SK-N-SH treated with all-trans-retinoic acid at 6 μM for 48 hours (cell line): ENCODE measurements at regions not wholly inside any gene's neighbourhood (a gene's known extent, or its start where the extent isn't known, plus 50 kb on each side); places are given as distances from the start of the nearest gene placed in this dataset.

Experiments used
- ATAC-seq: fragments of 200-7000 bp; cut with Tn5 transposase; 3 replicates; pipeline ENCODE4 v1.9.1; 2020; ENCODE audit warnings: mild to moderate bottlenecking, moderate library complexity
- ARNTL ChIP-seq: fragments of 450-650 bp; formaldehyde crosslinking; IDR thresholded peaks from 2 replicates; pipeline ENCODE4 v1.5.0; 2020; ENCODE audit warnings: low read depth, mild to moderate bottlenecking, moderate library complexity, borderline replicate concordance
- BACH2 ChIP-seq: fragments of 250-450 bp; sonication (Bioruptor Pico); IDR thresholded peaks from 2 replicates; pipeline ENCODE4 v1.9.0; 2021; ENCODE audit warnings: mild to moderate bottlenecking, borderline replicate concordance
- CREB5 ChIP-seq: fragments of 250-450 bp; sonication (Bioruptor Pico); IDR thresholded peaks from 2 replicates; pipeline ENCODE4 v1.5.1; 2020; ENCODE audit warnings: low read depth, mild to moderate bottlenecking, moderate library complexity
- CSDC2 ChIP-seq: fragments of 250-450 bp; sonication (Bioruptor Pico); IDR thresholded peaks from 2 replicates; pipeline ENCODE4 v1.5.0; 2020; ENCODE audit warnings: mild to moderate bottlenecking, moderate library complexity
- ISL1 ChIP-seq: fragments of 250-450 bp; sonication (Bioruptor Pico); IDR thresholded peaks from 2 replicates; pipeline ENCODE4 v2.1.2; 2022; ENCODE audit warnings: mild to moderate bottlenecking, moderate library complexity
- PPARA ChIP-seq: fragments of 250-450 bp; sonication (Bioruptor Pico); IDR thresholded peaks from 2 replicates; pipeline ENCODE4 v1.5.0; 2020; ENCODE audit warnings: mild to moderate bottlenecking, borderline replicate concordance
- RARB ChIP-seq: fragments of 250-450 bp; sonication (Bioruptor Pico); IDR thresholded peaks from 2 replicates; pipeline ENCODE4 v1.8.0; 2021; ENCODE audit warnings: mild to moderate bottlenecking, moderate library complexity
- SNAI2 ChIP-seq: fragments of 250-450 bp; sonication (Bioruptor Pico); IDR thresholded peaks from 2 replicates; pipeline ENCODE4 v1.5.0; 2020; ENCODE audit warnings: mild to moderate bottlenecking, moderate library complexity
- TCF4 ChIP-seq: fragments of 250-450 bp; sonication (Bioruptor Pico); IDR thresholded peaks from 2 replicates; pipeline ENCODE4 v1.8.0; 2021; ENCODE audit warnings: mild to moderate bottlenecking, moderate library complexity, borderline replicate concordance
- TOX ChIP-seq: fragments of 250-450 bp; sonication (Bioruptor Pico); IDR thresholded peaks from 2 replicates; pipeline ENCODE4 v1.8.0; 2021; ENCODE audit warnings: mild to moderate bottlenecking, moderate library complexity, borderline replicate concordance
- ZC3H10 ChIP-seq: fragments of 250-450 bp; sonication (Bioruptor Pico); IDR thresholded peaks from 2 replicates; pipeline ENCODE4 v1.5.1; 2021; ENCODE audit warnings: mild to moderate bottlenecking, moderate library complexity
- ZFP30 ChIP-seq: fragments of 450-650 bp; formaldehyde crosslinking; IDR thresholded peaks from 2 replicates; pipeline ENCODE4 v1.5.0; 2022; ENCODE audit warnings: mild to moderate bottlenecking, moderate library complexity
- ZNF565 ChIP-seq: fragments of 450-650 bp; formaldehyde crosslinking; conservative IDR thresholded peaks from 2 replicates; pipeline ENCODE4 v1.5.0; 2020; ENCODE audit warnings: low read depth, mild to moderate bottlenecking, moderate library complexity
- TF ChIP-seq, protein P1 (sequence below): fragments of 250-450 bp; sonication (Bioruptor Pico); IDR thresholded peaks from 2 replicates; pipeline ENCODE4 v1.5.1; 2021; ENCODE audit warnings: mild to moderate bottlenecking, moderate library complexity
- TF ChIP-seq, protein P2 (sequence below): fragments of 250-450 bp; sonication (Bioruptor Pico); IDR thresholded peaks from 2 replicates; pipeline ENCODE4 v1.5.0; 2020; ENCODE audit warnings: mild to moderate bottlenecking, moderate library complexity

- TF ChIP-seq CREB5 (CRISPR knock-in tag) (no peak), CSDC2 (CRISPR knock-in tag) (no peak), ZNF565 (CRISPR knock-in tag) (no peak), ISL1 (CRISPR knock-in tag) (no peak)
Observed at GRCh38 chr4:187883836-187884475, 111.6 kb upstream of the ZFP42 start (continued).

- no peak for TF ChIP-seq CREB5 (CRISPR knock-in tag)
- peak; percentile 32; the same call in 1 of the 2 replicates for TF ChIP-seq TCF4 (CRISPR knock-in tag)
- TF ChIP-seq RARB = no peak
- TF ChIP-seq, all 23 proteins: peak for 1
- no peak for ATAC-seq
Observed at GRCh38 chr4:187887906-187888305, 107.7 kb upstream of the ZFP42 start.

- TF ChIP-seq CSDC2 (CRISPR knock-in tag) (no peak), SNAI2 (CRISPR knock-in tag) (no peak), ISL1 (CRISPR knock-in tag) (no peak), TOX (CRISPR knock-in tag) (no peak), ZC3H10 (no peak)
- no peak for ATAC-seq
Observed at GRCh38 chr4:187889651-187890050, 105.9 kb upstream of the ZFP42 start.

GRCh38 chr4:187893418-187893817 lies 102.2 kb upstream of the ZFP42 start:
- ATAC-seq = no peak

More at GRCh38 chr4:187893418-187893817, 102.2 kb upstream of the ZFP42 start:
- TF ChIP-seq ISL1 (CRISPR knock-in tag) (no peak), ZNF565 (CRISPR knock-in tag) (no peak), BACH2 (CRISPR knock-in tag) (no peak), PPARA (CRISPR knock-in tag) (no peak), TOX (CRISPR knock-in tag) (no peak), CREB5 (CRISPR knock-in tag) (no peak), ARNTL (no peak), ZFP30 (CRISPR knock-in tag) (no peak)
- TF ChIP-seq, protein P1, sequence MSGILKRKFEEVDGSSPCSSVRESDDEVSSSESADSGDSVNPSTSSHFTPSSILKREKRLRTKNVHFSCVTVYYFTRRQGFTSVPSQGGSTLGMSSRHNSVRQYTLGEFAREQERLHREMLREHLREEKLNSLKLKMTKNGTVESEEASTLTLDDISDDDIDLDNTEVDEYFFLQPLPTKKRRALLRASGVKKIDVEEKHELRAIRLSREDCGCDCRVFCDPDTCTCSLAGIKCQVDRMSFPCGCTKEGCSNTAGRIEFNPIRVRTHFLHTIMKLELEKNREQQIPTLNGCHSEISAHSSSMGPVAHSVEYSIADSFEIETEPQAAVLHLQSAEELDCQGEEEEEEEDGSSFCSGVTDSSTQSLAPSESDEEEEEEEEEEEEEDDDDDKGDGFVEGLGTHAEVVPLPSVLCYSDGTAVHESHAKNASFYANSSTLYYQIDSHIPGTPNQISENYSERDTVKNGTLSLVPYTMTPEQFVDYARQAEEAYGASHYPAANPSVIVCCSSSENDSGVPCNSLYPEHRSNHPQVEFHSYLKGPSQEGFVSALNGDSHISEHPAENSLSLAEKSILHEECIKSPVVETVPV (CRISPR knock-in tag) = no peak
- TF ChIP-seq, protein P2, sequence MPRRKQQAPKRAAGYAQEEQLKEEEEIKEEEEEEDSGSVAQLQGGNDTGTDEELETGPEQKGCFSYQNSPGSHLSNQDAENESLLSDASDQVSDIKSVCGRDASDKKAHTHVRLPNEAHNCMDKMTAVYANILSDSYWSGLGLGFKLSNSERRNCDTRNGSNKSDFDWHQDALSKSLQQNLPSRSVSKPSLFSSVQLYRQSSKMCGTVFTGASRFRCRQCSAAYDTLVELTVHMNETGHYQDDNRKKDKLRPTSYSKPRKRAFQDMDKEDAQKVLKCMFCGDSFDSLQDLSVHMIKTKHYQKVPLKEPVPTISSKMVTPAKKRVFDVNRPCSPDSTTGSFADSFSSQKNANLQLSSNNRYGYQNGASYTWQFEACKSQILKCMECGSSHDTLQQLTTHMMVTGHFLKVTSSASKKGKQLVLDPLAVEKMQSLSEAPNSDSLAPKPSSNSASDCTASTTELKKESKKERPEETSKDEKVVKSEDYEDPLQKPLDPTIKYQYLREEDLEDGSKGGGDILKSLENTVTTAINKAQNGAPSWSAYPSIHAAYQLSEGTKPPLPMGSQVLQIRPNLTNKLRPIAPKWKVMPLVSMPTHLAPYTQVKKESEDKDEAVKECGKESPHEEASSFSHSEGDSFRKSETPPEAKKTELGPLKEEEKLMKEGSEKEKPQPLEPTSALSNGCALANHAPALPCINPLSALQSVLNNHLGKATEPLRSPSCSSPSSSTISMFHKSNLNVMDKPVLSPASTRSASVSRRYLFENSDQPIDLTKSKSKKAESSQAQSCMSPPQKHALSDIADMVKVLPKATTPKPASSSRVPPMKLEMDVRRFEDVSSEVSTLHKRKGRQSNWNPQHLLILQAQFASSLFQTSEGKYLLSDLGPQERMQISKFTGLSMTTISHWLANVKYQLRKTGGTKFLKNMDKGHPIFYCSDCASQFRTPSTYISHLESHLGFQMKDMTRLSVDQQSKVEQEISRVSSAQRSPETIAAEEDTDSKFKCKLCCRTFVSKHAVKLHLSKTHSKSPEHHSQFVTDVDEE (CRISPR knock-in tag) = no peak
